Subcutaneous abdominal adipose tissue (tissue), 5 donors: ENCODE measurements at regions not wholly inside any gene's neighbourhood (a gene's known extent, or its start where the extent isn't known, plus 50 kb on each side); places are given as distances from the start of the nearest gene placed in this dataset.

Experiments
- H3K27ac ChIP-seq: one replicate; pipeline ENCODE4 v1.7.0; 2013; ENCODE audit warnings: low read depth, mild to moderate bottlenecking, inconsistent platforms, low read length, moderate library complexity
- H3K27me3 ChIP-seq, 5 donors: one replicate each; pipeline ENCODE4 v1.7.0; 2013; ENCODE audit warnings: low read length in 5 of 5, inconsistent platforms in 1 of 5; ENCODE audit not compliant: control insufficient read depth in 5 of 5, insufficient read depth in 4 of 5
- H3K36me3 ChIP-seq, 5 donors: one replicate each; pipeline ENCODE4 v1.7.0; 2013; ENCODE audit warnings: low read length in 5 of 5; ENCODE audit not compliant: control insufficient read depth in 5 of 5, insufficient read depth in 5 of 5
- H3K4me1 ChIP-seq, 5 donors: one replicate each; pipeline ENCODE4 v1.7.0; 2013; ENCODE audit warnings: low read length in 5 of 5, mild to moderate bottlenecking in 3 of 5, moderate library complexity in 1 of 5; ENCODE audit not compliant: control insufficient read depth in 5 of 5, insufficient read depth in 5 of 5
- H3K4me3 ChIP-seq, 5 donors: one replicate each; pipeline ENCODE4 v1.7.0; 2013; ENCODE audit warnings: low read length in 5 of 5, low read depth in 1 of 5
- H3K9ac ChIP-seq, 5 donors: one replicate each; pipeline ENCODE4 v1.7.0; 2013; ENCODE audit warnings: low read length in 5 of 5, mild to moderate bottlenecking in 4 of 5, moderate library complexity in 3 of 5
- H3K9me3 ChIP-seq, 5 donors: one replicate each; pipeline ENCODE4 v1.7.0; 2013; ENCODE audit warnings: low read length in 5 of 5; ENCODE audit not compliant: control insufficient read depth in 5 of 5
- donor health status: healthy.
- donor health status: healthy.
- donor health status: healthy.
- donor health status: healthy.
- donor health status: healthy.

- H3K27ac ChIP-seq: no peak overlapping the region
- H3K9me3 ChIP-seq: no peaks in the 10 kb centered on the region
- H3K4me1 ChIP-seq: peaks cover 0 to 4% (median 0%) of the 10 kb centered on the region in 5 donors
- H3K4me3 ChIP-seq: no peak overlapping the region
- H3K27me3 ChIP-seq: no peaks in the 10 kb centered on the region
- no peak overlapping the region for H3K9ac ChIP-seq
- no peaks in the 10 kb centered on the region for H3K36me3 ChIP-seq
These were observed 918.7 kb downstream of the CDH11 start for GRCh38 chr16:64203126-64203525.

GRCh38 chr16:64202571-64202970, 919.3 kb downstream of the CDH11 start:
- Histone ChIP-seq H3K27ac (no peak overlapping the region), H3K4me3 (no peak overlapping the region), H3K4me1 (peaks cover 0 to 4% (median 0%) of the 10 kb centered on the region in 5 donors), H3K27me3 (no peaks in the 10 kb centered on the region), H3K9ac (no peak overlapping the region), H3K9me3 (no peaks in the 10 kb centered on the region), H3K36me3 (no peaks in the 10 kb centered on the region)

GRCh38 chr16:64196444-64196843, 925.4 kb downstream of the CDH11 start:
- Histone ChIP-seq H3K4me3 (no peak overlapping the region), H3K9me3 (no peaks in the 10 kb centered on the region), H3K4me1 (peaks cover 0 to 4% (median 0%) of the 10 kb centered on the region in 5 donors), H3K9ac (no peak overlapping the region), H3K27ac (no peak overlapping the region), H3K27me3 (no peaks in the 10 kb centered on the region), H3K36me3 (no peaks in the 10 kb centered on the region)

- H3K27me3 ChIP-seq: no peaks in the 10 kb centered on the region
- no peak overlapping the region for H3K9ac ChIP-seq
- H3K36me3 ChIP-seq: no peaks in the 10 kb centered on the region
- no peaks in the 10 kb centered on the region for H3K9me3 ChIP-seq
- no peak overlapping the region for H3K27ac ChIP-seq
- peaks cover 0 to 17% (median 14%) of the 10 kb centered on the region in 5 donors for H3K4me1 ChIP-seq
- no peak overlapping the region for H3K4me3 ChIP-seq
These were observed 935.9 kb downstream of the CDH11 start for GRCh38 chr16:64185954-64186353.

- no peaks in the 10 kb centered on the region for H3K27me3 ChIP-seq
- peaks cover 0 to 17% (median 16%) of the 10 kb centered on the region in 5 donors for H3K4me1 ChIP-seq
- no peak overlapping the region for H3K4me3 ChIP-seq
- H3K36me3 ChIP-seq: no peaks in the 10 kb centered on the region
- no peak overlapping the region for H3K27ac ChIP-seq
- no peak overlapping the region for H3K9ac ChIP-seq
- peaks cover 0 to 2% (median 0%) of the 10 kb centered on the region in 5 donors for H3K9me3 ChIP-seq
These were observed 937.7 kb downstream of the CDH11 start for GRCh38 chr16:64184156-64184555.

- no peak overlapping the region for H3K9ac ChIP-seq
- H3K36me3 ChIP-seq: no peaks in the 10 kb centered on the region
- H3K27me3 ChIP-seq: no peaks in the 10 kb centered on the region
- H3K27ac ChIP-seq: no peak overlapping the region
- peaks cover 0 to 13% (median 9%) of the 10 kb centered on the region in 5 donors for H3K9me3 ChIP-seq
- peaks cover 0 to 17% (median 16%) of the 10 kb centered on the region in 5 donors for H3K4me1 ChIP-seq
- H3K4me3 ChIP-seq: no peak overlapping the region
These were observed 938.9 kb downstream of the CDH11 start for GRCh38 chr16:64182985-64183384.

- no peak overlapping the region for H3K9ac ChIP-seq
These were observed 940.5 kb downstream of the CDH11 start for GRCh38 chr16:64181271-64181925.

GRCh38 chr16:64180136-64180900, 941.5 kb downstream of the CDH11 start:
- no peaks in the 10 kb centered on the region for H3K36me3 ChIP-seq
- H3K9me3 ChIP-seq: peaks cover 0 to 19% (median 12%) of the 10 kb centered on the region in 5 donors
- peaks cover 0 to 17% (median 16%) of the 10 kb centered on the region in 5 donors for H3K4me1 ChIP-seq
- H3K4me3 ChIP-seq: no peak overlapping the region
- H3K9ac ChIP-seq: no peak overlapping the region
- H3K27me3 ChIP-seq: no peaks in the 10 kb centered on the region
- H3K27ac ChIP-seq: no peak overlapping the region

More at GRCh38 chr16:64181271-64181925, 940.5 kb downstream of the CDH11 start:
- peaks cover 0 to 19% (median 12%) of the 10 kb centered on the region in 5 donors for H3K9me3 ChIP-seq
- H3K27me3 ChIP-seq: no peaks in the 10 kb centered on the region
- peaks cover 0 to 17% (median 16%) of the 10 kb centered on the region in 5 donors for H3K4me1 ChIP-seq
- H3K27ac ChIP-seq: no peak overlapping the region
- H3K4me3 ChIP-seq: no peak overlapping the region
- no peaks in the 10 kb centered on the region for H3K36me3 ChIP-seq

GRCh38 chr16:64174327-64174726, 947.5 kb downstream of the CDH11 start:
- no peak overlapping the region for H3K27ac ChIP-seq
- H3K36me3 ChIP-seq: no peaks in the 10 kb centered on the region
- no peaks in the 10 kb centered on the region for H3K27me3 ChIP-seq
- H3K9me3 ChIP-seq: peaks cover 0 to 18% (median 12%) of the 10 kb centered on the region in 5 donors
- no peak overlapping the region for H3K4me3 ChIP-seq
- no peak overlapping the region for H3K9ac ChIP-seq
- no peaks in the 10 kb centered on the region for H3K4me1 ChIP-seq

GRCh38 chr16:64172652-64173051, 949.2 kb downstream of the CDH11 start:
- Histone ChIP-seq H3K36me3 (no peaks in the 10 kb centered on the region), H3K9ac (no peak overlapping the region), H3K4me3 (no peak overlapping the region), H3K27ac (no peak overlapping the region), H3K4me1 (no peaks in the 10 kb centered on the region), H3K27me3 (no peaks in the 10 kb centered on the region), H3K9me3 (peaks cover 0 to 5% (median 0%) of the 10 kb centered on the region in 5 donors)
